ENCODE measurements at regions not wholly inside any gene's neighbourhood (a gene's known extent, or its start where the extent isn't known, plus 50 kb on each side); places are given as distances from the start of the nearest gene placed in this dataset.

GRCh38 chr1:165011186-165011585 is 345.3 kb downstream of the LMX1A start:
- TF ChIP-seq CTCF (IDR thresholded peaks at IDR 0.05; ENCODE audit: extremely low read depth in 1 of 2, insufficient read depth in 1 of 2, low read depth in 1 of 2, low read length in 2 of 2) = no peak
- TF ChIP-seq JUN (IDR thresholded peaks at IDR 0.05; ENCODE audit: borderline replicate concordance, insufficient read depth, insufficient read length, low read depth) = no peak
- no peak for TF ChIP-seq POLR2A (IDR thresholded peaks at IDR 0.05; ENCODE audit: low read depth, low read length)
- TF ChIP-seq EZH2 (IDR thresholded peaks at IDR 0.05; ENCODE audit: borderline replicate concordance, low read depth, low read length, severe bottlenecking) = no peak
- TF ChIP-seq MAX (IDR thresholded peaks at IDR 0.05; ENCODE audit: insufficient read depth, insufficient read length) = no peak
- no peak for TF ChIP-seq POLR2AphosphoS5 (IDR thresholded peaks at IDR 0.05; ENCODE audit: insufficient read depth, low read depth, low read length)
- TF ChIP-seq MYC (IDR thresholded peaks at IDR 0.05; ENCODE audit: low read depth, low read length) = no peak
- no peak for TF ChIP-seq GATA2 (IDR thresholded peaks at IDR 0.05; ENCODE audit: insufficient read depth, insufficient read length, low read depth, low read length)

Data from endothelial cell of umbilical vein (primary cell).